ENCODE measurements at regions not wholly inside any gene's neighbourhood (a gene's known extent, or its start where the extent isn't known, plus 50 kb on each side); places are given as distances from the start of the nearest gene placed in this dataset.

DNA sequence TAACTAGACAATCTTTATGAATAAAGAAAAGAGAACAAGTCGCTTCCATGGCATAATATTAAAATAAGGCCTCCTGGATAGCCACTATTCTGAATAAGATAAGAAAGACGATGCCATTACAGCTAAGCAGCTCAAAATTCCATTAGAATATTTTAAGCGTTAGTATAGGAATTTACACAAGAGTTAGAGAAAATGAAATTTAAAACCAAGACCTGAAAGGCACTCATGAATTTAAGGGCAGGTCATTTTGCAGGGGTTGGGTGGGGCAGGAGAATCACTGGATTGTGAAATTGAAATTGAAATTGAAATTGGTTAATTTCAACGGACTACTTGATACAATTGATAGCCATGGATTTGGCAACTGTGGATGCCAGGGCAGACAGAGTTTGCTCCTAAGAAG, 91.8 kb upstream of the GOLGA8J start:
- TF ChIP-seq, protein P1, sequence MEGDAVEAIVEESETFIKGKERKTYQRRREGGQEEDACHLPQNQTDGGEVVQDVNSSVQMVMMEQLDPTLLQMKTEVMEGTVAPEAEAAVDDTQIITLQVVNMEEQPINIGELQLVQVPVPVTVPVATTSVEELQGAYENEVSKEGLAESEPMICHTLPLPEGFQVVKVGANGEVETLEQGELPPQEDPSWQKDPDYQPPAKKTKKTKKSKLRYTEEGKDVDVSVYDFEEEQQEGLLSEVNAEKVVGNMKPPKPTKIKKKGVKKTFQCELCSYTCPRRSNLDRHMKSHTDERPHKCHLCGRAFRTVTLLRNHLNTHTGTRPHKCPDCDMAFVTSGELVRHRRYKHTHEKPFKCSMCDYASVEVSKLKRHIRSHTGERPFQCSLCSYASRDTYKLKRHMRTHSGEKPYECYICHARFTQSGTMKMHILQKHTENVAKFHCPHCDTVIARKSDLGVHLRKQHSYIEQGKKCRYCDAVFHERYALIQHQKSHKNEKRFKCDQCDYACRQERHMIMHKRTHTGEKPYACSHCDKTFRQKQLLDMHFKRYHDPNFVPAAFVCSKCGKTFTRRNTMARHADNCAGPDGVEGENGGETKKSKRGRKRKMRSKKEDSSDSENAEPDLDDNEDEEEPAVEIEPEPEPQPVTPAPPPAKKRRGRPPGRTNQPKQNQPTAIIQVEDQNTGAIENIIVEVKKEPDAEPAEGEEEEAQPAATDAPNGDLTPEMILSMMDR (IDR thresholded peaks at IDR 0.05; ENCODE audit: low read depth, low read length): no peak
- no peak for TF ChIP-seq EZH2phosphoT487 (IDR thresholded peaks at IDR 0.05; ENCODE audit: low read depth)

All from OCI-LY3 (cell line).